DOHH2 (cell line): ENCODE measurements at regions not wholly inside any gene's neighbourhood (a gene's known extent, or its start where the extent isn't known, plus 50 kb on each side); places are given as distances from the start of the nearest gene placed in this dataset.

Experiments used
- CTCF ChIP-seq: fragments of 200-600 bp; sonication (generic); IDR thresholded peaks from one replicate; pipeline ENCODE4 v1.5.1; 2014; ENCODE audit warnings: antibody characterized with exemption, mild to moderate bottlenecking, low read depth, low read length; ENCODE audit not compliant: poor library complexity, severe bottlenecking
- EZH2phosphoT487 ChIP-seq: fragments of 200-600 bp; sonication (generic); IDR thresholded peaks from 2 replicates; pipeline ENCODE4 v1.6.1; 2017; ENCODE audit warnings: borderline replicate concordance, mild to moderate bottlenecking, antibody characterized with exemption, low read length, moderate library complexity, mixed read lengths

DNA sequence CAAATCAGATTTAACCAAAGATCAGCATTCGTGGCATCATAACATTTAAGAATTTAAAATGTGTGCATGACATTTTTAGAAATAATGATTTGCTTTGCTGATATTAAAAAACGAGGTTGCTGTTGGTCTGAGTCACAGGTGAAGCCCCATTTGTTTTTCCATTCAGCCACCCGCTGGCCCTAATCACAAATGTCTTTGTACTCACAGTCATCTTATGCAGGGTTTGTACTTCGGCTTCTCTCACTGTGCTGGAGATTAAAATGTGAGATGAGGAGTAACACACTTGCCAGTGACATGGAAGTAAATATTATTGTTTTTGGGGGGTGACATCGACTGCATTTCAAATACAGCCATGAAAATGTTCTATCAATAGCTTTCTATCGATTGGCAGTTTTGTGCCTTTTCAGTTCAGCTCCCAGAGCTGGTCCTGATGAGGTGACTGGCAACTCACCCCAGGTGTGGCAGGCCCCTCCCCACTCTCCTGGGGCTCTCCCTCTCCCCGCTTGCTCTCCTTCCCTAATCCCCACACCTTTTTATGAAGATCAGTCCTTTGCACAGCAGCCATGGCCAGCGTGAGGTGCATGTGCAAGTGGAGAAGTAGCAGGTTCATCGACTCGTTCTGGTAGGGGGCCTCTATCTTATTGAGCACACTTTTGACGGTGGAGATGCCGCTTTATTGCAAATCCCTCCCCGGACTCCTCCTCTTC is 58.8 kb upstream of the FUCA2 start:
- TF ChIP-seq CTCF (no peak), EZH2phosphoT487 (no peak)
